Epithelial cell of esophagus (primary cell): ENCODE measurements at regions not wholly inside any gene's neighbourhood (a gene's known extent, or its start where the extent isn't known, plus 50 kb on each side); places are given as distances from the start of the nearest gene placed in this dataset.
"Not testable (repeated sequence)": the region's sequence is repeated elsewhere in the genome, so short reads cannot be mapped to it uniquely, and the experiment has no call there.

Experiments used
- DNase-seq: peaks from one replicate; pipeline ENCODE4 v3.0.0; 2010; ENCODE audit warnings: low read depth
- H3K4me3 ChIP-seq: 2 replicates; pipeline ENCODE4 v1.5.1; 2011; ENCODE audit warnings: mild to moderate bottlenecking, low read length, control low read depth
- CTCF ChIP-seq: IDR thresholded peaks from 2 replicates; pipeline ENCODE4 v1.5.1; 2011; ENCODE audit warnings: low read depth, mild to moderate bottlenecking, low read length, control low read depth, inconsistent platforms; ENCODE audit not compliant: insufficient read depth; ENCODE audit errors: missing control alignments

- DNase-seq, result peak; percentile 8
- TF ChIP-seq CTCF, result no peak
- no peak overlapping the region for H3K4me3 ChIP-seq
These were observed 537.9 kb upstream of the LRATD1 start for GRCh38 chr2:14094592-14094991.

- not testable (repeated sequence) for DNase-seq, H3K4me3 ChIP-seq
These were observed 533.4 kb upstream of the LRATD1 start for GRCh38 chr2:14099101-14099500.

GRCh38 chr2:14114275-14114674 lies 518.2 kb upstream of the LRATD1 start:
- no peak for TF ChIP-seq CTCF
- H3K4me3 ChIP-seq, result no peak overlapping the region
- no peak for DNase-seq

GRCh38 chr2:14120376-14120775 lies 512.1 kb upstream of the LRATD1 start:
- TF ChIP-seq CTCF, result no peak
- DNase-seq, result no peak
- H3K4me3 ChIP-seq, result no peak overlapping the region

- peak; percentile 53 for DNase-seq
- TF ChIP-seq CTCF, result no peak
- H3K4me3 ChIP-seq, result no peak overlapping the region
These were observed 508.9 kb upstream of the LRATD1 start for GRCh38 chr2:14123436-14124103.

- DNase-seq, result no peak
- TF ChIP-seq CTCF, result no peak
- no peak overlapping the region for H3K4me3 ChIP-seq
These were observed 506.8 kb upstream of the LRATD1 start for GRCh38 chr2:14125624-14126293.

GRCh38 chr2:14126846-14127245 lies 505.7 kb upstream of the LRATD1 start:
- H3K4me3 ChIP-seq, result no peak overlapping the region
- no peak for TF ChIP-seq CTCF
- DNase-seq, result no peak
